CD4-positive, alpha-beta T cell treated with Interleukin-12 subunit alpha and Interleukin-12 subunit beta, for 1 hour (primary cell): ENCODE measurements at regions not wholly inside any gene's neighbourhood (a gene's known extent, or its start where the extent isn't known, plus 50 kb on each side); places are given as distances from the start of the nearest gene placed in this dataset.
A peak's percentile ranks its signal among the peaks of the same experiment; 100 is the strongest.

ENCODE experiments used
- DNase-seq: peaks from one replicate; pipeline ENCODE4 v3.0.0-alpha.2; 2020

DNA sequence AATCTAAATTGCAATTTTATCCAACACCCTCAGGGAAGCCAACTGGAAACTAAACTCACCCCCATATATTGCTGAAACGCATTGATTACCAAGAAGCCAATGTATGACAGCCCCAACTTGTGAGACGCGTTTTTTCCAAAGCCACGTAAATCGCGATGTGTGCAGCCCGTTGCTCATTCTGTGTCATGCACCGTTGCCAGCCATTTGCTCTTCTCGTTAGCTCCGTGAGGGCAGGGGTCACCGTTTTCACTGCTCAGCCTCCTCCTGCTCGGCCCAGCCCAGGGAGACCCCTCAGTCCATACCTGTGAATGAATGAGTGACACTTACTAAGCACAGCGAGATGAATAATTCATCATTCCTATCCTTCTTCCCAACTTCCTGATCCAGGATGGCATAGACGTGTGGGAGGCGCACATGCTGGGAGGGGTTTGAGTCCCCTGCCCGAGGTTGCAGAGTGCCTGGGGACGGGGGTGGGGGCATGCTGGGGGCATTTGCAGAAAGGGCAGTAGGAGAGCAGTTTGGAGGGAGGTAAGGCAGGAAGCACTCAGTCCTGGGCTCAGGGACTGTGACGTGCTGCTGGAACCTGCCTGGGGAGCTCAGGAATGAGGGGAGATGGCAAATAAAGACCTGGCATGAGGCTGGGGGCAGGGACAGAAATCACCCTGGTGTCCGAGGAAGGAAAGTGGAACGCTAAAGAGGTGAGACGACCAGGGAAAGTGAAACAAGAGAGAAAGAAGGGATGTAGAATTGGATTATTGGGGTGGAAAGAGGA, 104.2 kb upstream of the SDK1 start:
- DNase-seq, result no peak

DNA sequence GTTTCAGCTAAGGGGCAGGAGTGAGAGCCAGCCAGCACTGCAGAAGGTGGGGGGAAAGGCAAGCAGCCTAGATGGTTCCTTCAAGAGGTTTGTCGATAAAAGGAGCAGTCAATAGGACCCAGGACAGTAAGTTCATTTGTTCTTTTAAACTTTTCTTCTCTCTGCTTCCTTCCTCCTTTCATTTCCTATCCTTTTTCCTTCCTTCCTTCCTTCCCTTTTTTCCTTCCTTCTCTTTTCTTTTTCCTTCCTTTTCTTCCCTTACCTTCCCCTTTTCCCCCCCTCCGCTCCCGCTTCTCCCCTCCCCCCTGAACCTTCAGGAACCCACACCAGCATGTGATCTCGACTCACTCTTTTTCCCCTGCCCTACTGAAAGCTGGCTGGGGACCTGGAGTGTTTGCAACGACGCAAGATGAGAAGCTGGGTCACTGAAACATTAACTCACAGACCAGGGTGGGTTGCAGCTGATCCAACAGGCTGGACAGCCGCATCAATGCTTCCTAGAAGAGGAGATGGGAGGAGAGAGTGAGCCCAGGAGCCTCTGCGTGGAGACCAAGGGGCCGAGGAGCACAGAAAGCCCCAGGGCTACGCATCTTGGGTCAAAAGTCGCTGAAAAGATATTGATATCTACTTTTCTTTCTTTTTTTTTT, 103.4 kb upstream of the SDK1 start:
- no peak for DNase-seq

DNA sequence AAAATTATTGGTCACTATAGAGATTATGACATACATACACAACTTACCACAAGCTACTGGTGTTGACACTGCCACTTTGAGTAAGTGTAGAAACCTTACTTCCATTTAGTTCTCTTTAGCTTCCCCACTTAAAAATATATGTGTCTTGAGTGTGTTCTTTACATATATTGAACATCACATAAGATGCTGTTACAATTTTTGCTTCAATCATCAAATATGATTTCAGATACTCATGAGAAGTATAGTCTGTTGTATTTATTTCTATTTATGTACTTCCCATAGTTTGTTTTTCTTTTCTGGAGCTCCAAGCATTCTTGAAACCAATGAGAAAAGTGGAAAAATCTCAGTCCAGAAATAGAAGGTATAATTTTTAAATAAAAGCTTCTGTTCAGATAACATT, 102.7 kb upstream of the SDK1 start:
- no peak for DNase-seq

DNA sequence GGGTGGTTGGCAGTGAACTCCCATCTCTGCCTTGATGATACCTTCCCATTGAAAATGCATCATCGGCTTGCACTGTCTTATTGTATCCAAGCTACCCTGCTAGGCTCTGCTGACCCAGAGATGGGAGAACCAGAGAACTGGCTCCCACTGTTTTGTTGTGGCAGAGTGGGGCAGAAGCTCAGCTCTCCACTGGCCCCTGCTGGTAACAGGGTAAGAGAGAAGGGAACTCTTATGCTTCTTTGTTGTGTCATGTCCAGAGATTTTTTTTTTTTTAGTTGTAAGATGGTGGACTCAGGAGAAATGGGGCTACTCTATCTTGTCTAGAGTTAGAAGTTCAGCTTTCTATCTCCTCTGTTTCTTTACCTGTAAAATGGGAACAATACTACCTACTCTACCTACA, 100.5 kb upstream of the SDK1 start:
- DNase-seq, result peak; percentile 22

DNA sequence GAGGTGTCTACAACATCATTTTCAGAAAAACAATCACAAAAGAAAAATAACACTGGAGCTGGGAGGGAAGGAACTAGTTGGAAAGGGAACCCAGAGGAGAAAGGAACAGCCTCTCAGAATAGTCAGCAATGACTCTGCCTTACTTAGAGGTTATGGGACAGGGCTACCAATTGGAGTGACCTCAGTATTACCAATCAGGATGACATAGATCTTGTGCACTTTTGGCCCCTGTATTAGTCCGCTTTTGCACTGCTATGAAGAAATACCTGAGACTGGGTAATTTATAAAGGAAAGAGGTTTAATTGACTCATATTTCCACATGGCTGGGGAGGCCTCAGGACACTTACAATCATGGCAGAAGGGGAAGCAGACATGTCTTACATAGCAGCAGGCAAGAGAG, 99.7 kb upstream of the SDK1 start:
- DNase-seq, result no peak

DNA sequence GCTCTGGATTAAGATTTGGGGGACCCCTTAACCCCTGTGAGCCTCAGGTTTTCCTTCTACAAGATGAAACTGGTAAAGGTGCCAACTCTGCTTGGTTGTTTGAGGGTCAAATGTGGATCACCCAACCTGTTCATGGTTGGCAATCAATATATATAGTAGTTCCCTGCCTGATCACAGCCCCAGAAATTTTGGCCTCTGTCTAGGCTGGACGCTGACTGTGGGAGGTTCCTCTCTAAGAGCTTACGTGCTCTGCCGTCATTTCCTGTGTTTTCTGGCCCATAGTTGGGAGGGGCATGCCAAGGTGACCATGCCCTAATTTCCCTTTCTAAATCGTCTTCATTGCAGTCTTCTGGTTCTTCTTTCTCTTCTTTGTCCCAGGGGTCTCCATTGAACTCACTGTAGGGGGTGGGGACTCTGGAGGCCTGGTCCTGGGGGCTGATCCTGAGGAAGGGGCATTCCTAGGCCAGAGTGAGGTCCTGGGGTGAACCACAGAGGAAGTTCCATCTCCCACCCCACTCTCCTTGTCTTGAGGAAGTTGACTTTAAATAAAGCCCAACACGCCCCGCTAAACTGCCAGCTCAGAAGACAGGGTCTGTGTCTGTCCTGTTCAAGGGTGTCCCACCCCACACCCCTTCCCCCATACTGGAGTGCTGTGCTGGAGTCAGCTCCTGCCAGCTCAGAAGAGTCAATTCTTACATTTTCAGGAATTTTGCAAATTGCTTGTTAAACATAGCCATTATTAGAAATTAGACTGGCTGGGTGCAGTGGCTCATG, 98.9 kb upstream of the SDK1 start:
- DNase-seq, result no peak

DNA sequence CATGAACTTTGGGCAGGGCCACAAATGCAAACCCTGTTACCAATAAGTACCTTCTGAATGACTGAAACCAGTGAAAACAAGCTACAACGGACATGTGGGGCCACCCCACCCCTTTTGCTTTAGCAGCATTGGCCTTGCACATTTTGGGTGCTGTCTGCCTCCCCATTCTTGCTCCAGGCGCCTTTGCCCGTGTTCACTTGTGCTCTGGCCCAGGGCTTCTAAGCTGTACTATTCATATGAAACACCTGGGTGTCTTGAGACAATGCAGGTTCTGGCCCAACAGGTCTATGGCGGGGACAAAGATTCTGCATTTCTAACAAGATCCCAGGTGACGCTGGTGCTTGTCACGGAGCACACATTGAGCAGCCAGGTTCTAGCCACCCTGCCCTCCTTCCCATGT, 96.5 kb upstream of the SDK1 start:
- DNase-seq, result no peak

DNA sequence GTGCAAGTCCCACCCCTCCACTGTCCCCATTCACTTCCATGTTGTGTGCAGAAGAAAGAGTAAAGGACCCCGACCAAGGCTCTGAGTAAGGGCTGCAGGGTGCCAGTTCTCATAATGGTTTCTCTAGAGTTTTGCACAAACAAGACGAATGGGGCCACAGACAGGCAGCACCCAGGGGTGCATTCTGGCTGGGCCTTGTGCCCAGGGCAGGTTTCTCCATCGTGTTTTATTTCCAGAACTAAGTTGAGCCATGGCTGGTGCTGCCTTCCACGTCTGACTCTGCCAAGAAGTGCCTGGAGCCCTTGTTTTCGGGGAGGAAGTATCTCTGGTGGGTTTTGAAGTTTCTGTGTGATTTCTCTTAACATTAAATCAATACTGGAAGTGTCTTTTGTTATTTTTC, 95.0 kb upstream of the SDK1 start:
- DNase-seq, result no peak

DNA sequence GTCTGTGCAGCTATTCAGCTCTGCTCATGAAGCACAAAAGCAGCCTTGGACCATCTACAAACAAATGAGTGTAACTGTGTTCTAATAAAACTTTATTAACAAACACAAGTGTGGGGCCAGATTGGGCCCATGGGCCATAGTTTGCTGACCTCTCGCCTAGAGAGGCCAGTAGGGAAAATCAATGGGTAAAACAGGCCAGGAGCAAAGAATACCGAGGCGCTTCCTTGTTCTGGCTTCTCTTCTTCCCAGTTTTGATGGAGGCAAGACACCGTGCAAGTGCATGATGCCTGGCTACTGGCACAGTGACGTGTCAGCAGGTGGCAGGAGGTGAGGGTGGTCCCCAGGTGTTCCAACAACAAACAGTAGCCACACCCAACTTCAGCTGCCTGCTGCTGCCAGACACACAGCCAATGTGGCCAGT, 94.3 kb upstream of the SDK1 start:
- no peak for DNase-seq

DNA sequence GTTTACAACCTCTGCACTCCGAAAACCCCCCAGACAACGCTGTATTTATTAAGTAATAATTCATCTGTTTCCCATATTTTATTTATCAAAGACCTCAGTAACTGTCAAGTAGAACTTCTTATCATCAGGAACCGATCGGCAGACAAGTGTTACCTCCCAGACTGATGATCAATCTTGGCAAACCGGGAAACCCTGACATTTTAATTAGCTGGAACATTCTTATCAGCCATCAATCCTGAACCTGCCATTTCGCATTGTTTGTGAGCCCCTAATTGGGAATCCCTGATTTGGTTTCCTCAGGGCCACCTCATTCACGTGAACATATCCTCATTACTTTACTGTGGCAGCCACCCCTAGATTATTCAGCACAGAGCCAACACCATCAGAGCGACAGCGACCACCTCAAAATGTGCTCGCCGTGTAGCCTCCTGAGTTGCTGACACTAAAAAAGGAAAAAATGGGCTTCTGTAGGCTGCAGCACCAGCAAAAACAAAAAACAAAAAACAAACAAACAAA, 93.6 kb upstream of the SDK1 start:
- no peak for DNase-seq

DNA sequence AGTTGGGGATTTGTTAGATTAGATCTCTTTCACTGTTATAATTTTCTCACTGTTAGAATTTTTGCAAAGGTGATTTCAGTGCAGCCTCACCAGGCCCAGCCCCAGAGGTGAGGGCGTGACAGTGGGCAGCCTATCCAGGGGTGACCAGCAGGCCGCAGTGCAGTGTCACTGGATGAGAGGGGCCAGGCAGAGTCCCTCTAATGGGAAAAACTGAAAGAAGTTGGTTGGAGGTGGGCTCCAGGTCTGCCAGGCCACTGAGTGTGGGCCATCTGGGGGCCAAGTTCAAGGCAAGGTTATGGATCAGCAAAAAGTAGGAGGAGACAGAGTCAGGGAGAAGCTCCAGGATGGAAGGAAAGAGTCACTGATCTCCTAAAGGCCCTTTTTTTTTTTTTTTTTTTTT, 90.5 kb upstream of the SDK1 start:
- no peak for DNase-seq

DNA sequence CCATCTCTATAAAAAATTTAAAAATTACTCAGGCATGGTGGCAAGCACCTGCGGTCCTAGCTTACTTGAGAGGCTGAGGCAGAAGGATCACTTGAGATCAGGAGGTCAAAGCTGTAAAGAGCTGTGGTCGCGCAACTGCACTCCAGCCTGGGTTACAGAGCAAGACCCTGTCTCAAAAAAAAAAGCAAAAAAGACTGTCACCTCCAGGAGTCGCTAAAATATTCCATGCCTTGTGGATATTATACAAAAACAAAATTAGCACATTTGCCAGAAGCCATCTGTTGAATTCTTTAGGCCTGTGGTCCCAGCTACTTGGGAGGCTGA, 87.0 kb upstream of the SDK1 start:
- DNase-seq, result no peak

DNA sequence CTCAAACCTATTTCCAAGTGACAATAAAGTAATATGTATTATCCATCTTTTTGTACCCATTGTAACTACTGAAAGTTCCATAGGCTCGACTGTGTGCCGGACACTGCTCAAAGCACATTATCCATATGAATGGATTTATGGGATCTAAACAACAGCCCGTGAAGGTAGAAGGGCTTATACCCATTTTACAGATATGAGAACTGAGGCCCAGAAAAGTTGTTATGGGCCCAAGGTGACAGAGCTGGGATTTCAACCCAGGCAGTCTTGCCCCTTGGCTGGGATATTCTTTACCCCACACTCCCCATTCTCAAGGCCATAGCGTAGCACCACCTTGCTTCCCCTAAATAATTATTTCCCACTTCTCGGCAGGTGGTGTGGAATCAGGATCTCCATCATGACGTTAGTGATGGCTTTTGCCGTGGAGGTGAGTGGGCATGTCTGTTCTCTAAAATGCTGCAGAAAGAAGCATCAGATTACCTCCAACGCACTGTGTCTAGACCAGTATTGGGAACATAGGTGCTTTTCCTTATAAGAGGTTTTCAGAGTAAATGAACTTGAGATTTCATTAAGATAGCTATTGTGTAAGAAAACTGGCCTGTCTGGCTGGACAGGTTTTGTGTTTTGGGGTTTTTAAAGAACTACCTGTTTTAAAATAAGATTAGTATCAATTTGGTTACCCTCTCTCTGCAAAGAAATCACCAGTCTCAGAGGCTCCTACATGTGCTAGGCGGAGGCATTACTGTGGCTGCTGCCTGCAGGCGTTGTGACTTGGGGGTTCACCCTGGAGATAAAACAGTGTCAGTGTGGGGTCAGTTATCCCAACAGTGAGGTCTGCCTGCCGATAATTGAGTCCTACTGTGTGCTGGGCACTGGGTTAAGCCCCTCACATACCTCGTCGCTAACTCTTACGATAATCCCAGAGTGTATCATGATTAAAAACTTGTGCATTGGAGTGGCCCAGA, 85.1 kb upstream of the SDK1 start:
- DNase-seq, result no peak

DNA sequence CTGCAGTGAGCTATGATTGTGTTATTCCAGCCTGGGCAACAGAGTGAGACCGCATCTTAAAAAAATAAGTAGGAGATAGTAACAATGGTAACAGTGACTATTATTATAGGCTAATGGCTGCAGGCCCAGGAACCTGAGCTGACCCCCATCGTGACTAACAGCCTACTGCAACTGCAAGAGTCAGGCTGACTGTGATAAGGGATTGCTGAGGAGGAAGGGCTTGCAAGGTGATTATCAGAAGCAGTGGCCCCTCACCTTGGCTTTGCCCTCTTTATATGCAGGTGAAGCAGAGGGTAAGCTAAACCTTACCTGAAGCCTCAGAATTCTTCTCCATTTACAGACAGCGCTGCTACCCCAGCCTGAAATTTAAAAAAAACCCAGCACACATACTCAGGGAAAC, 83.9 kb upstream of the SDK1 start:
- no peak for DNase-seq

DNA sequence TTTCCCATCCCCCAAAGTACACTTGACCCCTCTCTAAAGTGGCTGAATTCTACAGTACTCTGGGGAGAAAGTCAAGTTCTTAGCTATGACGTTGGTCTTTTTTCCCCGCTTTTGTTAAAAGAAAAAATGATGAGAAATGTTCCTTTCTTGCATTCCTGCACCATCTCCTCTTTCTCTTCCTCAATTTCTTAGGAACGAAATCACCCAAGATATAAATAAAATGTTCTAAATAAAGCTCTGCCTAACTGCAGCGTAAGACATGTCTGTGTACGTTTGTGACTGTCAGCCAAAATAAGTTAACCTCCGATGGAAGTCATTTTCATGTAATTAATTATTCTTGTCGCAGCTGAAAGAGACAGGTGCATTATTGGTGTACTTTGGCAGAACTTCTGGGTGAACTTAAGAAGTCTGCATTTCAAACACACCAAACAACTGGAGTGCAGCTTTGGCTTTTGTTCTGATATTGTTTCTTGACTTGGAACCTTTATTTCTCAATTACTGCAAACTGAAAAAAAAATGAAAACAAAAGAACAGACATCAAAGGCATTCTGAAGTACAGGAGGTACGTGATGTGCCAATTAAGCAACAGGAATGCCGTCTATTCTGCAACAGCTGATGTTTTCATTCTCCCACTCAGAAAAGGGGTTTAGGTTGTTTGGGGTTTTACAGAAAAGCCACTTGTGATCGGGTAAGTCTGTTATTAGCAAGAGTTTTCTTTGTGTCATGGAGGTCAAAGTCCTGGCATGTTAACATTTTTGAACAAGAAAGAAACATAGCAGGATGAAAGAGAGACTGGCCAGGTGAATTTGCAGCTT, 82.4 kb upstream of the SDK1 start:
- no peak for DNase-seq

DNA sequence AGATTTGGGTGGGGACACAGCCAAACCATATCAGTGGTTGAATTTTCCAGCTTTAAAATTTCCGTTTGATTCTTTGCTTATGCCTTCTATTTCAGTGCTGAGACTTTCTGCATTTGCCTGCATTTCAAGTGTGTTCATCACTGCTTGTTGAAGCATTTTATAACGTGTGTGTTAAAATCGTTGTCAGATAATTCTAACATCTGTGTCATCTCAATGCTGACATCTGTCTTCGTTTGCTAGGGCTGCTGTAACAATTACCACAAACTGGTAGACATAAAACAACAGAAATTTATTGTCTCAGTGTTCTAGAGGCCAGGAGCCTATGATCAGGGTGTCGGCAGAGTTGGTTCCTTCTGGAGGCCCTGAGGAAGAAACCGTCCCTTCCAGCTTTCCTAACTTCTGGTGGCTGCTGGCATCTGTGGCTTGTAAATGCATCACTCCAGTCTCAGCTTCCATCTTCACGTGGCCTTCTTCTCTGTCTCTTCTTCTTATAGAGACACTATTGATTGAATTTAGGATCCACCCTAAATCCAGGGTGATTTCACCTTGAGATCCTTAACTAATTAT, 71.1 kb upstream of the SDK1 start:
- no peak for DNase-seq

DNA sequence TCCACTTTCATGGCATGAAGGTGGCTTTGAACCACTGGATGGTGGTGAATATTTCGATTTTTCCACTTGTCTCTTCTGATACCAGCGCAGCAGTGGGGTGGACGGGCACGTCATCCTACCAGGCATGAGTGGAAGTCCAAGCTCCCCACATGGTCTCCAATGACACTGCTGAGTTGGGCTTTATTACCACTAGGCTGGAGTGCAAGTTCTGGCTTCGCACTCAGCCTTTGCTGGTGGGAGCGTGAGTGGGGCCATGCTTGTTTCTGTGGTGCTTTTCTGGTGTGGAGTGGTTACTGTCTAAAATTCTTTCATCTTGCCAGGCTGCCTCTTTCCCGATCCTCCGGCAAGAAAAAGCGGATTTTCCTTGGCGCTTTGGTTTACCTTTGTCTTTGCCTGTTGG, 70.1 kb upstream of the SDK1 start:
- no peak for DNase-seq

DNA sequence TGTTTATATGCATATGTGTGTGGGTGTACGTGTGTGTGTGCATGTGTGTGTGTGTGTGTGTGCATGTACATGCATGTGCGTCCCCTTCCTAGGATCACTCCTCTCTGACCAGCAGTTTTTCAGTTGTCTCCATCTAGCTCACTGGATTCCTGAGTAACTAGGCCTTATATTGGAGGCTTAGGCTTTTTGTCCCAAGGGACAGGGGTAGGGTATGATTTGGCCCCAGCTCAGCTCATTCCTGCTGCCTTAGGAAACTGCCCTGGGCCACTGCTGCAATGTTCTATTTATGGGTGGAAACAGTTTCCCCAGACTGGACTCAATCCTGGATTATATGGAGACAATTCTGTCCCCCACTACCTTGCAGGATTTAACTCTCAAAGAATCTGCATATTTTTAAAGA, 68.8 kb upstream of the SDK1 start:
- no peak for DNase-seq

DNA sequence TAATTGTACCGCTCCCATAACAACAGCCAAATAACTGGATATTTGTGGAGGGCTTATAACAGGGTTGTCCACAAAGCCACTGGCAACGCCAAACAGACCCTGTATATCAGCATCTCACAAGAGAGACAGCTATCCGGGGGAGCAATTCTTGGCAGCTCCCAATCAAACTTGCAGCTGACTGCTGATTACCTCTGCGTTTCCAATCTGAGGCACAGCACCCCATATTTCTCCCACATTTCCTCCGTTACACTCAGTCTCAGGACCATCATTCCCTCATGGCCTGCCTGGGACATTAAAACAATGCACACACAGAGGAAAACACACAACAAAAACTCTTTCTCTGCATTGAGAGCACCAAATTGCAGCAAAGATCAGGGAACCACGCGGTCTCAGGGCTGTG, 67.8 kb upstream of the SDK1 start:
- DNase-seq, result no peak

DNA sequence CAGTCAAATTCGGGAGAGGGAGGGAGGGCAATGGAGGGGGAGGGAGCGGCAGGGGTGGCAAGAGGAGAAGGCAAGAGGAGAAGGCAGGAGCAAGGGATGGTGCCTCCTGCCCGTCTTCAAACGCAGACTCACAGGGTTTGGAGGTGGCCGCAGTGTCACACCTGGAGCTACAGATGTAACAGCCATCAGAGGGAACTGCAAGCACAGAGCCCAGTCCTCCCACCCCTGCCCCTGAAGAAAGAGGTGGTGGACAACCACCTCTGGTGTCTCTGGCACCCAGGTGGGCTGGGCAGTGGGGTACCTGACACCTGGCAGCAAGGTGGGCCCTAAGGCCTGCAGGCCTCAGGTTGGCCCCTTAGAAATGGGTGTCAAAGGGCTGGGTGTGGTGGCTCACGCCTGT, 67.0 kb upstream of the SDK1 start:
- no peak for DNase-seq

DNA sequence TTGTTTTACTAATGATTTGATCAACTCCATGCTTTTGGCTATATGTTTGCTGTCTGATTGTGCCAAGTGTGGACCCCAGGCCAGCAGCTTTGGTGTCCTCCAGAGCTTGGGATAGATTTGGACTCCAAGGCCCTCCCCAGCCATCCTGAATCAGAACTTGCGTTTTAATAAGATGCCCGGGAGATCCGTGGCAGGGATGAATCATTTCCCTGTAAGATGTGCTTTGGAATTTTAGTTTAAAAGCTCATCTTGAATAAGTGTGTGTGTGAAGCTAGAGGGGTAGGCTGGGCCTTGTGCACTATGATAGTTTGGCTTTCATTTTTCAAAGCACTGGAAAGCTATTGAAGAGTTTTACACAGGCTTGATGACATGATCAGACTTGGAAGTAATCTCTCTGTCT, 66.2 kb upstream of the SDK1 start:
- DNase-seq, result no peak

DNA sequence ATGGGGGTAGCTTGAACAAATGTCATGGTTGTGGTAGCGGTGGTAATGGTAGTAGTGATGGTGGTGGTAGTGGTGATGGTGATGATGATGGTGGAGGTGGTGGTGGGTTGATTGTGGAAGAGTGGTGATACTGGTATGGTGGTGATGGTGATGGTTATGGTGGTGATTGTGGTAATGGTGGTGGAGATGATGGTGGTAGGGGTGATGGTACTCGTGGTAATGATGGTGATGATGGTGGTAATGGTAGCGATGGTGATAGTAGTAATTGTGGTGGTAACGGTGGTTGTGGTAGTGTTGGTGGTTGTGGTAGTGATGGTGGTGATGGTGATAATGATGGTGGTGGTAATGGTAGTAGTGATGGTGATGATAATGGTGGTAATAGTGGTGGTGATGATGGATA, 65.7 kb upstream of the SDK1 start:
- no peak for DNase-seq
